ENCODE measurements at regions not wholly inside any gene's neighbourhood (a gene's known extent, or its start where the extent isn't known, plus 50 kb on each side); places are given as distances from the start of the nearest gene placed in this dataset.

DNA sequence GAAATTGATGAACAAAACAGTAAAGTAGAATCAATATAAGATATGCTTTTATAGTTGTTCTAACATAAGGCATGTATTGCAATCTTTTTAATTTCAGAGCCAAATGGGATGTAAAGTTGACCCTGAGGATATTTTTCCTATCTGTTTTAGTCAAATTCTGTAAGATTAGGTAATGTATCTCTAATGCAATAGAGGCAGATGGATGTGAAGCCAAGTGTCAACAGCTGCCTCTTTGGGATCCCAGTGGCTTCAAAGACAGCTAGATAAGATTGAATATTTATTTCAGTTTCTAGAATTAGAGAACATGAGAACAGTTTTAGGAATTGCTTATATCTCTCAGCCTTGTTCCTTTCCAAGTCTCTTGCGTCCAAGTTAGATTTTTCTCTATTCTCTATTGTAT is 208.3 kb downstream of the DNAJB9 start:
- H3K27ac Mint-ChIP-seq, result no peak overlapping the region
- no peaks in the 10 kb centered on the region for H3K4me1 ChIP-seq (ENCODE audit: control insufficient read depth in 1 of 2, insufficient read depth in 2 of 2, low read length in 2 of 2)
- no peak overlapping the region for H3K4me3 ChIP-seq (replicated peaks in 1 of 3; ENCODE audit: low read depth in 2 of 3, low read length in 3 of 3)
- H3K9me3 Mint-ChIP-seq, result peaks cover 0 to 5% (median 1%) of the 10 kb centered on the region in 7 donors
- H3K27me3 ChIP-seq (ENCODE audit: control insufficient read depth in 2 of 2, insufficient read depth in 2 of 2, low read length in 2 of 2), result no peaks in the 10 kb centered on the region
- H3K9me3 ChIP-seq (replicated peaks in 1 of 2; ENCODE audit: control insufficient read depth in 1 of 2, insufficient read depth in 1 of 2, low read length in 2 of 2), result no peaks in the 10 kb centered on the region
- H2AFZ ChIP-seq (ENCODE audit: insufficient read depth, low read depth, low read length, poor library complexity, severe bottlenecking), result no peak overlapping the region
- WGBS (ENCODE audit: insufficient coverage), result no CpG with 5 or more reads among the region's 1 CpG
- TF ChIP-seq, protein P1, sequence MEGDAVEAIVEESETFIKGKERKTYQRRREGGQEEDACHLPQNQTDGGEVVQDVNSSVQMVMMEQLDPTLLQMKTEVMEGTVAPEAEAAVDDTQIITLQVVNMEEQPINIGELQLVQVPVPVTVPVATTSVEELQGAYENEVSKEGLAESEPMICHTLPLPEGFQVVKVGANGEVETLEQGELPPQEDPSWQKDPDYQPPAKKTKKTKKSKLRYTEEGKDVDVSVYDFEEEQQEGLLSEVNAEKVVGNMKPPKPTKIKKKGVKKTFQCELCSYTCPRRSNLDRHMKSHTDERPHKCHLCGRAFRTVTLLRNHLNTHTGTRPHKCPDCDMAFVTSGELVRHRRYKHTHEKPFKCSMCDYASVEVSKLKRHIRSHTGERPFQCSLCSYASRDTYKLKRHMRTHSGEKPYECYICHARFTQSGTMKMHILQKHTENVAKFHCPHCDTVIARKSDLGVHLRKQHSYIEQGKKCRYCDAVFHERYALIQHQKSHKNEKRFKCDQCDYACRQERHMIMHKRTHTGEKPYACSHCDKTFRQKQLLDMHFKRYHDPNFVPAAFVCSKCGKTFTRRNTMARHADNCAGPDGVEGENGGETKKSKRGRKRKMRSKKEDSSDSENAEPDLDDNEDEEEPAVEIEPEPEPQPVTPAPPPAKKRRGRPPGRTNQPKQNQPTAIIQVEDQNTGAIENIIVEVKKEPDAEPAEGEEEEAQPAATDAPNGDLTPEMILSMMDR (IDR thresholded peaks at IDR 0.05), result no peak
- no peaks in the 10 kb centered on the region for H3K36me3 Mint-ChIP-seq
- no peak overlapping the region for H3K9ac ChIP-seq (ENCODE audit: insufficient read depth, low read length, poor library complexity, severe bottlenecking)
- H3K4me3 Mint-ChIP-seq, result no peak overlapping the region
- intact Hi-C loops (cut with micrococcal nuclease), result no loop called here
- no peak for DNase-seq
- no peaks in the 10 kb centered on the region for H3K4me1 Mint-ChIP-seq
- no peaks in the 10 kb centered on the region for H3K36me3 ChIP-seq (replicated peaks in 1 of 2; ENCODE audit: control insufficient read depth in 1 of 2, insufficient read depth in 2 of 2, low read length in 2 of 2)
- no peak overlapping the region for H3K4me2 ChIP-seq (replicated peaks; ENCODE audit: extremely low read depth, low read length, poor library complexity, severe bottlenecking)
- no peaks in the 10 kb centered on the region for H3K79me2 ChIP-seq (ENCODE audit: insufficient read depth, low read length)
- no peak overlapping the region for H3K27ac ChIP-seq (ENCODE audit: low read depth in 1 of 2, low read length in 2 of 2)
- no peaks in the 10 kb centered on the region for H4K20me1 ChIP-seq (ENCODE audit: insufficient read depth, low read length)
- H3K27me3 Mint-ChIP-seq (ENCODE audit: low read depth in 3 of 3), result no peaks in the 10 kb centered on the region

DNA sequence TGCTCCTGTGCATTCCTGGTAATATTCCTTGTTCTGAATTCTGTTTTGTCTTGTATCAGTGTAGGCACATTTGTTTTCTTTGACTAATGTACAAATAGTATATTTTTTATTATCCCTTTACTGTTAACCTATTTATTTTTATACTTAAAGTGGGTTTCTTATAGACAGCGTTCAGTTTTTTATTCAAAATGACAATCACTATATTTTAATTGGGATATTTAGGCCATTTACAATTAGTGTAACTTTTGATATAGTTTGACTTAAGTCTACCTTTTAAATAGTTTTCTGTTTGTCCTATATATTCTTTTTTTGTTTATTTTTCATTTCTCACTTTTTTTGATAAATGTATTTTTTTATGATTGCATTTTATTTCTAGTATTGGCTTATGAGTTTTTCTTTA is 219.8 kb downstream of the DNAJB9 start:
- Mint-ChIP-seq H3K4me1 (no peaks in the 10 kb centered on the region), H3K27me3 (ENCODE audit: low read depth in 3 of 3) (no peaks in the 10 kb centered on the region), H3K36me3 (no peaks in the 10 kb centered on the region), H3K27ac (no peak overlapping the region), H3K9me3 (peaks cover 0 to 9% (median 6%) of the 10 kb centered on the region in 7 donors), H3K4me3 (no peak overlapping the region)
- no peak overlapping the region for H3K4me2 ChIP-seq (replicated peaks; ENCODE audit: extremely low read depth, low read length, poor library complexity, severe bottlenecking)
- H3K36me3 ChIP-seq (replicated peaks in 1 of 2; ENCODE audit: control insufficient read depth in 1 of 2, insufficient read depth in 2 of 2, low read length in 2 of 2), result no peaks in the 10 kb centered on the region
- peaks cover 3 to 7% of the 10 kb centered on the region in 2 donors for H3K9me3 ChIP-seq (replicated peaks in 1 of 2; ENCODE audit: control insufficient read depth in 1 of 2, insufficient read depth in 1 of 2, low read length in 2 of 2)
- intact Hi-C loops (cut with micrococcal nuclease), result no loop called here
- no peak for DNase-seq
- H4K20me1 ChIP-seq (ENCODE audit: insufficient read depth, low read length), result no peaks in the 10 kb centered on the region
- TF ChIP-seq, protein P1 (IDR thresholded peaks at IDR 0.05), result no peak
- no peak overlapping the region for H2AFZ ChIP-seq (ENCODE audit: insufficient read depth, low read depth, low read length, poor library complexity, severe bottlenecking)
- H3K27ac ChIP-seq (ENCODE audit: low read depth in 1 of 2, low read length in 2 of 2), result no peak overlapping the region
- WGBS (ENCODE audit: insufficient coverage), result no CpG with 5 or more reads among the region's 1 CpG
- H3K4me3 ChIP-seq (replicated peaks in 1 of 3; ENCODE audit: low read depth in 2 of 3, low read length in 3 of 3), result no peak overlapping the region
- H3K4me1 ChIP-seq (ENCODE audit: control insufficient read depth in 1 of 2, insufficient read depth in 2 of 2, low read length in 2 of 2), result no peaks in the 10 kb centered on the region
- H3K79me2 ChIP-seq (ENCODE audit: insufficient read depth, low read length), result no peaks in the 10 kb centered on the region
- no peak overlapping the region for H3K9ac ChIP-seq (ENCODE audit: insufficient read depth, low read length, poor library complexity, severe bottlenecking)
- H3K27me3 ChIP-seq (ENCODE audit: control insufficient read depth in 2 of 2, insufficient read depth in 2 of 2, low read length in 2 of 2), result no peaks in the 10 kb centered on the region
